Caco-2 (cell line): ENCODE measurements at regions not wholly inside any gene's neighbourhood (a gene's known extent, or its start where the extent isn't known, plus 50 kb on each side); places are given as distances from the start of the nearest gene placed in this dataset.

Experiments used
- BruUV-seq: library from RNA; stranded (reverse); fragments of 400-500 nt; replicated peaks from 2 replicates; lab custom pipeline; 2021; lab: Mats Ljungman, UMichigan
- CTCF ChIA-PET: fragments of 300-600 bp; sonication (Branson Sonifier 250); formaldehyde crosslinking; loops from one replicate; lab custom pipeline; 2022; ENCODE audit warnings: antibody characterized with exemption; lab: Charles Lee
- POLR2A ChIA-PET: fragments of 300-600 bp; sonication (Branson Sonifier 250); formaldehyde crosslinking; loops from one replicate; lab custom pipeline; 2022; ENCODE audit warnings: antibody characterized with exemption; lab: Charles Lee
- DNase-seq, 2 experiments: peaks; one replicate each; pipeline versions ENCODE4 v3.0.0 to v3.0.0-alpha.2; 2020 to 2022
- H3K27me3 ChIP-seq: replicated peaks from 2 replicates; pipeline ENCODE4 v1.6.0; 2011; ENCODE audit warnings: low read length; ENCODE audit not compliant: control insufficient read depth, insufficient read depth
- H3K36me3 ChIP-seq: 2 replicates; pipeline ENCODE4 v1.5.1; 2011; ENCODE audit warnings: low read length; ENCODE audit not compliant: control insufficient read depth, insufficient read depth
- H3K4me1 ChIP-seq: fragments of 250-450 bp; sonication (Bioruptor Pico); 2 replicates; pipeline ENCODE4 v1.5.1; 2020; ENCODE audit warnings: mild to moderate bottlenecking
- H3K4me3 ChIP-seq: 2 replicates; pipeline ENCODE4 v1.5.1; 2011; ENCODE audit warnings: low read depth, mild to moderate bottlenecking, control low read depth, low read length
- H3K9me3 ChIP-seq: fragments of 250-450 bp; sonication (Bioruptor Pico); 2 replicates; pipeline ENCODE4 v1.5.1; 2020; ENCODE audit warnings: mild to moderate bottlenecking, moderate library complexity
- H3K27ac Mint-ChIP-seq: one replicate; pipeline ENCODE4 v1.8.0; 2022; ENCODE audit warnings: mixed read lengths; ENCODE audit not compliant: unreplicated experiment
- H3K27me3 Mint-ChIP-seq: one replicate; pipeline ENCODE4 v1.8.0; 2022; ENCODE audit warnings: mixed read lengths; ENCODE audit not compliant: insufficient read depth, unreplicated experiment
- H3K36me3 Mint-ChIP-seq: one replicate; pipeline ENCODE4 v1.8.0; 2022; ENCODE audit warnings: mild to moderate bottlenecking, mixed read lengths; ENCODE audit not compliant: insufficient read depth, unreplicated experiment
- H3K4me1 Mint-ChIP-seq: one replicate; pipeline ENCODE4 v1.8.0; 2022; ENCODE audit warnings: low read depth, mixed read lengths; ENCODE audit not compliant: unreplicated experiment
- H3K4me3 Mint-ChIP-seq: one replicate; pipeline ENCODE4 v1.8.0; 2022; ENCODE audit warnings: mild to moderate bottlenecking, moderate library complexity, mixed read lengths; ENCODE audit not compliant: unreplicated experiment
- H3K9me3 Mint-ChIP-seq: one replicate; pipeline ENCODE4 v1.8.0; 2022; ENCODE audit warnings: mixed read lengths; ENCODE audit not compliant: unreplicated experiment
- intact Hi-C: fragments of 100-400 bp; cut with micrococcal nuclease; formaldehyde crosslinking; loops from one replicate; pipeline ENCODE4 v1.10.0; 2022; ENCODE audit not compliant: unreplicated experiment
- TF ChIP-seq, protein P1 (sequence below), 2 experiments: fragments of 200-600 bp in 1 of 2; IDR thresholded peaks; 1 replicate in 1 of 2; 2 replicates in 1 of 2; pipeline versions ENCODE4 v1.5.1 to v1.8.0; 2011 to 2022; ENCODE audit warnings: antibody characterized with exemption in 1 of 2, control low read depth in 1 of 2, inconsistent platforms in 1 of 2, low read depth in 1 of 2, low read length in 1 of 2, mild to moderate bottlenecking in 1 of 2, moderate library complexity in 1 of 2; ENCODE audit not compliant: insufficient read depth in 1 of 2, severe bottlenecking in 1 of 2, unreplicated experiment in 1 of 2

DNA sequence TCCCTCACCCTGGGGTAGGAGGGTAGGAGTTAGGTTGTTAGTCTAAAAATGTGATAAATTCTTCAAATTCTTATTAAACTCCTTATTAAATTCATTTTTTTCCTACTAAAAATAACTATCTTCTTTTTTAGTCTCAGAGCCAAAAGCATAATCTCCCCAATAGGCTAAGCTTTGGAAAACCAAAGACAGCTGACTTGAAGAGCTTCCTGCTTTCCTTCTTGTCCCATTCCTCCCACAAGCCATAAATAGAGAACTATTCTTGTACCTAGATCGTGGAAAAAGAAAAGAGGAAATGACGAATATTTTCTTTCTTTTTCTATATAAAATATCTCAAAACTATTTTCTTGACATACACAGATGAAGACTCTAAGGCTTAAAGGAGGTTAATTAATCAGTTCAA, 486.9 kb downstream of the CDH8 start:
- no peaks in the 10 kb centered on the region for H3K9me3 ChIP-seq
- no peaks in the 10 kb centered on the region for H3K27me3 ChIP-seq
- intact Hi-C loops = no loop called here
- ChIA-PET POLR2A (no interaction called here), CTCF (no interaction called here)
- no peak for DNase-seq
- Mint-ChIP-seq H3K4me3 (no peak overlapping the region), H3K36me3 (no peaks in the 10 kb centered on the region), H3K27me3 (no peaks in the 10 kb centered on the region), H3K9me3 (no peaks in the 10 kb centered on the region), H3K27ac (no peak overlapping the region), H3K4me1 (no peaks in the 10 kb centered on the region)
- no TSS peak for BruUV-seq
- TF ChIP-seq, protein P1, sequence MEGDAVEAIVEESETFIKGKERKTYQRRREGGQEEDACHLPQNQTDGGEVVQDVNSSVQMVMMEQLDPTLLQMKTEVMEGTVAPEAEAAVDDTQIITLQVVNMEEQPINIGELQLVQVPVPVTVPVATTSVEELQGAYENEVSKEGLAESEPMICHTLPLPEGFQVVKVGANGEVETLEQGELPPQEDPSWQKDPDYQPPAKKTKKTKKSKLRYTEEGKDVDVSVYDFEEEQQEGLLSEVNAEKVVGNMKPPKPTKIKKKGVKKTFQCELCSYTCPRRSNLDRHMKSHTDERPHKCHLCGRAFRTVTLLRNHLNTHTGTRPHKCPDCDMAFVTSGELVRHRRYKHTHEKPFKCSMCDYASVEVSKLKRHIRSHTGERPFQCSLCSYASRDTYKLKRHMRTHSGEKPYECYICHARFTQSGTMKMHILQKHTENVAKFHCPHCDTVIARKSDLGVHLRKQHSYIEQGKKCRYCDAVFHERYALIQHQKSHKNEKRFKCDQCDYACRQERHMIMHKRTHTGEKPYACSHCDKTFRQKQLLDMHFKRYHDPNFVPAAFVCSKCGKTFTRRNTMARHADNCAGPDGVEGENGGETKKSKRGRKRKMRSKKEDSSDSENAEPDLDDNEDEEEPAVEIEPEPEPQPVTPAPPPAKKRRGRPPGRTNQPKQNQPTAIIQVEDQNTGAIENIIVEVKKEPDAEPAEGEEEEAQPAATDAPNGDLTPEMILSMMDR (IDR thresholded peaks at IDR 0.05; ENCODE audit: insufficient read depth in 1 of 2, low read depth in 1 of 2, low read length in 1 of 2, severe bottlenecking in 1 of 2, unreplicated experiment in 1 of 2) = no peak
- H3K4me3 ChIP-seq = no peak overlapping the region
- H3K36me3 ChIP-seq = no peaks in the 10 kb centered on the region
- no peaks in the 10 kb centered on the region for H3K4me1 ChIP-seq

DNA sequence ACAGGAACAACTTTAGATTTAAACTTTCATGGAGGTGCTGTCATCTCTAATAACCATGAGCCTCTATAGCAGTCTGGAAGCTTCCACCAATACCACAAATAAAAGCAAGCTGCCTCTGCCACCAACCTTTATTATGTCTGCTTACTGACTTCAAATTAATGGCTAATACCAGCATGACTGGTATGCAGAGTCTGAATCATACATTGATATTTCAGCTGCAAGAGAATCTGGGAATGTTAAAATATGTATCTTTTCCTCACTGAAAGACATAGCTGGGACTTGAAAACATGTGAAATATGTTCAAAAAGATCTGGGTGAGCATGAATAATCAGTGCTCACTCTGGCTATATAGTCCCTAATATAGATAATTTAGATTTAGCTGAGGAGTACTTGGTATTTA, 488.6 kb downstream of the CDH8 start:
- H3K27ac Mint-ChIP-seq = no peak overlapping the region
- Histone ChIP-seq H3K9me3 (no peaks in the 10 kb centered on the region), H3K36me3 (no peaks in the 10 kb centered on the region), H3K27me3 (no peaks in the 10 kb centered on the region), H3K4me1 (no peaks in the 10 kb centered on the region), H3K4me3 (no peak overlapping the region)
- intact Hi-C loops = no loop called here
- ChIA-PET CTCF (no interaction called here), POLR2A (no interaction called here)
- no peak overlapping the region for H3K4me3 Mint-ChIP-seq
- no peaks in the 10 kb centered on the region for H3K4me1 Mint-ChIP-seq
- TF ChIP-seq, protein P1 (IDR thresholded peaks at IDR 0.05; ENCODE audit: insufficient read depth in 1 of 2, low read depth in 1 of 2, low read length in 1 of 2, severe bottlenecking in 1 of 2, unreplicated experiment in 1 of 2) = no peak
- no peaks in the 10 kb centered on the region for H3K9me3 Mint-ChIP-seq
- no TSS peak for BruUV-seq
- DNase-seq = no peak
- no peaks in the 10 kb centered on the region for H3K36me3 Mint-ChIP-seq
- H3K27me3 Mint-ChIP-seq = no peaks in the 10 kb centered on the region

DNA sequence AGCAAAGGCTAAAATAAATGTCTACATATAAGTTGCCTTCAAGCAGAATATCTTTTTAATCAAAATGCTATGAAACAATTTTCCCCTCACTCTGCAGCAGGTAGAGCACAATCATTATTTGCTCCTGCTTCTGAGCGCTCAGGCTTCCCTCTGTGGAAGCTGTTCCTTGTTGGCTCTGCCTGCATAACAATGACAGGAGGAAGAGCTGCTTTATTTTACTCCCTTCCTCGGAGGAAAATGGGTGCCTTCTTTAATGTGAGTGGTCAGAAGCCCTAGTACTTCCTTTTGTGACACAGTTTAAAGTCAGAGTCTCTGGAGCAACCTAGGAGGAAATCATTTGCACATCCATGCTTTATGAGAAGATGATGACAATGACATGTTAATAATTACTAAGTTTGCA, 492.1 kb downstream of the CDH8 start:
- Mint-ChIP-seq H3K4me3 (no peak overlapping the region), H3K4me1 (no peaks in the 10 kb centered on the region), H3K27ac (no peak overlapping the region), H3K36me3 (no peaks in the 10 kb centered on the region), H3K27me3 (peaks cover 3% of the 10 kb centered on the region), H3K9me3 (no peaks in the 10 kb centered on the region)
- no peak for DNase-seq
- ChIA-PET CTCF (no interaction called here), POLR2A (no interaction called here)
- intact Hi-C loops = no loop called here
- Histone ChIP-seq H3K9me3 (no peaks in the 10 kb centered on the region), H3K36me3 (no peaks in the 10 kb centered on the region), H3K27me3 (no peaks in the 10 kb centered on the region), H3K4me3 (no peak overlapping the region), H3K4me1 (no peaks in the 10 kb centered on the region)
- no TSS peak for BruUV-seq
- TF ChIP-seq, protein P1 (IDR thresholded peaks at IDR 0.05; ENCODE audit: insufficient read depth in 1 of 2, low read depth in 1 of 2, low read length in 1 of 2, severe bottlenecking in 1 of 2, unreplicated experiment in 1 of 2) = no peak
